ENCODE measurements at regions not wholly inside any gene's neighbourhood (a gene's known extent, or its start where the extent isn't known, plus 50 kb on each side); places are given as distances from the start of the nearest gene placed in this dataset.

DNA sequence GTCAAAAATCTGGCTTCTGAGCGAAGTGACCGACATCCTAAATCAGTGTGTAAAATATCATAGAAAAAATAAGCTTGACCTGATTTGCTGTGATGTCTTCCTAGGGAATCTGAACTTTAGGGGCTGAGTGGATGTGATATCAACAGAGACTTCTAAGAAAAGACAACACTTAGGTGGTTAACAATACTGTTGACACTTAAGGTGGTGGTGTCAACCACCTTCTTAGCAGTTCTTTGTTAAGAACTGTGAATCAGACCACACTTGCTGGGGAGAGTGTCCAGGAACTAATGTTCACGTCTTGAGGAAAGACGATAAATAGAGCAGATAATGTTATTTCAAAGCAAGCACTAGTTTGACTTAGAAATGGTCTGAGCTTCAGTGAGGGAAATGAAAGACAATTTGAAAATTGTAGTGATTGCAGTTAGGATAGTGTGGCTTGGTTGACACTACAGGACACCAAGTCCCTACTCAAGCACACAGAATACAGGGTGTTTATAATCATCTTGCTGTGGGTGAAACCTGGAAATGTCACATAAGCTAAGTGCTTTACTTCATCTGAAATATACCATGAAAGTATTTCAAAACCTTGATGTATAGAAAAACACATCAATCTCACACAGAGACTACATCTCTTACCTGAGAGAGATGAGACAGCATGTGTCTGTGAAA is 1936.5 kb downstream of the PCDH9 start:
- TF ChIP-seq, protein P1, sequence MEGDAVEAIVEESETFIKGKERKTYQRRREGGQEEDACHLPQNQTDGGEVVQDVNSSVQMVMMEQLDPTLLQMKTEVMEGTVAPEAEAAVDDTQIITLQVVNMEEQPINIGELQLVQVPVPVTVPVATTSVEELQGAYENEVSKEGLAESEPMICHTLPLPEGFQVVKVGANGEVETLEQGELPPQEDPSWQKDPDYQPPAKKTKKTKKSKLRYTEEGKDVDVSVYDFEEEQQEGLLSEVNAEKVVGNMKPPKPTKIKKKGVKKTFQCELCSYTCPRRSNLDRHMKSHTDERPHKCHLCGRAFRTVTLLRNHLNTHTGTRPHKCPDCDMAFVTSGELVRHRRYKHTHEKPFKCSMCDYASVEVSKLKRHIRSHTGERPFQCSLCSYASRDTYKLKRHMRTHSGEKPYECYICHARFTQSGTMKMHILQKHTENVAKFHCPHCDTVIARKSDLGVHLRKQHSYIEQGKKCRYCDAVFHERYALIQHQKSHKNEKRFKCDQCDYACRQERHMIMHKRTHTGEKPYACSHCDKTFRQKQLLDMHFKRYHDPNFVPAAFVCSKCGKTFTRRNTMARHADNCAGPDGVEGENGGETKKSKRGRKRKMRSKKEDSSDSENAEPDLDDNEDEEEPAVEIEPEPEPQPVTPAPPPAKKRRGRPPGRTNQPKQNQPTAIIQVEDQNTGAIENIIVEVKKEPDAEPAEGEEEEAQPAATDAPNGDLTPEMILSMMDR (IDR thresholded peaks at IDR 0.05; ENCODE audit: low read depth, low read length, poor library complexity, severe bottlenecking), result no peak
- TF ChIP-seq EZH2phosphoT487 (IDR thresholded peaks at IDR 0.05; ENCODE audit: borderline replicate concordance, low read length), result no peak
